SK-N-DZ (cell line): ENCODE measurements at regions not wholly inside any gene's neighbourhood (a gene's known extent, or its start where the extent isn't known, plus 50 kb on each side); places are given as distances from the start of the nearest gene placed in this dataset.
"Not testable (repeated sequence)": the region's sequence is repeated elsewhere in the genome, so short reads cannot be mapped to it uniquely, and the experiment has no call there.

Experiments used
- DNase-seq: peaks from one replicate; pipeline ENCODE4 v3.0.0-alpha.2; 2015; ENCODE audit warnings: low spot score

DNA sequence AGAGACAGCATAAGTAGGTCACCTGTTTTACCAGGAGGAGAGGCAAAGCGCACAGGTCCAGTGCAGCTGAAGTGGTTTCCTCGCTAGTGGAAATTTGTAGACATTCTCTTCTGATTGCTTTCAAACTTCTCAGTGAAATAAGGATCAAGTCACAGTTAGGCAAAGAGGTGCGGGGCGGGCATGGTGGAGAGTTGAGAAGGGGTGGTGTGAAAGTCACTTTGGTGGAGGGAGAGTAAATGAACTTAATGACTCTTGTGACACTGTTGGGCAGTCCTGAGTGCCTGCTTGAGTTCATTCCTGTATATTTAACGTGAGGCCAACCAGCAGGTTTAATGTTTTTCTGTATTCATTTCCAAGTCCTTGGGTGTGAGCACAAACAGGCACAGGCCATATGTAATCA, 235.6 kb downstream of the TRIML1 start:
- no peak for DNase-seq

- DNase-seq: no peak
Observed at GRCh38 chr4:188377816-188378215, 238.6 kb downstream of the TRIML1 start.

DNA sequence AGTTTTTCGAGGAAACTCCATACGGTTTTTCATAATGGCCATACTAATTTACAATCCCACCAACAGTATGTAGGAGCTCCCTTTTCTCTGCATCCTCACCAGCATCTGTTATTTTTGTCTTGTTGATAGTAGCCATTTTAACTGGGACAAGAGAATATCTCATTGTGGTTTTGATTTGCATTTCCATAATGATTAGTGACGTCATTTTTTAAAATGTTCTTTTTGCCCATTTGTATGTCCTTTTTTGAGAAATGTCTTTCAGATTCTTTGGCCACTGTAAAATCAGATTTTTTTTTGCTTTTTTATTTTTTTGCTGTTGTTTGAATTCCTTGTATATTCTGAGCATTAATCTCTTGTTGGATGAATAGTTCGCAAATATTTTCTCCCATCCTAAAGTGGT, 243.9 kb downstream of the TRIML1 start:
- DNase-seq: no peak

GRCh38 chr4:188387179-188387791, 248.0 kb downstream of the TRIML1 start:
- no peak for DNase-seq

- not testable (repeated sequence) for DNase-seq
Observed at GRCh38 chr4:188391349-188391748, 252.1 kb downstream of the TRIML1 start.

DNA sequence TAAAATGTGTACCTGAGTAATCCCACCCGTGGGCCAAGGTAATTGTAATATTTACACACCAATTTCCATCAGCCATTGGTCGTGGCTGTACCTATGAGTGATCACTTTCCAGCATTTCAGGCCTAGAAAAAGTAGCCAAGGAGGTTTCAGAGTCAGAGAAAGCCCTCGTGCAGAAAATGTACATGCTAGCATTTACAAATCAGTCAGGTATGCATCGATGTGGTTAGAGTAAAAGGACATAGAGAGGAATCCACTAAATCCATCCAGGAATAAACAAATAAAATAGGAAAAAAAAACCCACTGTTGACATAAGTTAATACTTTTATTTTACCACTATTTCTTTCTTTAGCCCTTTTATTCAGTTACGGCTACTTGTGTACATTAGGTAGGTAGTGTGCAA, 256.8 kb downstream of the TRIML1 start:
- DNase-seq: no peak

GRCh38 chr4:188399834-188400233, 260.6 kb downstream of the TRIML1 start:
- no peak for DNase-seq

GRCh38 chr4:188400451-188400850, 261.2 kb downstream of the TRIML1 start:
- no peak for DNase-seq

DNA sequence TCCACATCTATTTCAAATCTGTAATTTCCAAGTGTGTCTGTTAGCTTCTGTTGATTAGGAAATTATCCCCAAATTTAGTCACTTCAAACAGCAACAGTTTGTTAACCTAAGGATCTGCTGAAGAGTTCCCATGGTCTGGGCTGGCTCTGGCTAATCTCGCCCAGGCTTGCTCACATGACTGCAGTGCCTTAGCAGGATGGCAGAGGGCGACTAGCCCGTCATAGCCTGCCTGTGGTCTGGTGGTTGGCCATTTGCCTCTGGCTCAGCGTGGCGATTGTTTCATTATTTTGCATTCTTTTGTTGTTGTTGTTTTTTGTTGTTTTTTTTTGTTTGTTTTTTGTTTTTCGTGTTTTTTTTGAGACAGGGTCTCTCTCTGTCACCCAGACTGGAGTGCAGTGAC, 264.0 kb downstream of the TRIML1 start:
- DNase-seq: peak; percentile 3

DNA sequence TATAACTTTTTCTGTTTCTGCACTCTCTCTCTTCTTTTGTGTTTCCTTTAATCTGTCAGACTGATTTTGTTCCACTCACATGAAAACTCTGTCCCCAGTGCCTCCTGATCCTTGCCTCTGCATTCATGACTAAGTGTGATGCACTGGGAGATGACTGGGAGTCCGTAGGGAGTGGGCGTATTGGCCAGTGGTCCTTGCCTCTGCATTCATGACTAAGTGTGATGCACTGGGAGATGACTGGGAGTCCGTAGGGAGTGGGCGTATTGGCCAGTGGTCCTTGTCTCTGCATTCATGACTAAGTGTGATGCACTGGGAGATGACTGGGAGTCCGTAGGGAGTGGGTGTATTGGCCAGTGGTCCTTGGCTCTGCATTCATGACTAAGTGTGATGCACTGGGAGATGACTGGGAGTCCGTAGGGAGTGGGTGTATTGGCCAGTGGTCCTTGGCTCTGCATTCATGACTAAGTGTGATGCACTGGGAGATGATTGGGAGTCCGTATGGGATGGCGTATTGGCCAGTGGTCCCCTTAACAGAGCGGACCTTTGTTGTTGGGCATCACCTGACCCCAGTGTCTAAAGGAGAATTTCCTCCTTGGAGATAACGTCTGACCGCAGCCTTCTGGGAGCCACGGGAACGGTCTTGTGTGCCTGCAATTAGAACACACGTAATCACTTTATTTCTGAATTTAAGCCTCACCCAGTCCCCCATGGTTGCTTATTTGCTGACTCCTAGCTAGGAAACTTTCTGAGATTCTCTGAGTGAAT, 266.0 kb downstream of the TRIML1 start:
- not testable (repeated sequence) for DNase-seq

GRCh38 chr4:188408244-188409030, 269.2 kb downstream of the TRIML1 start:
- DNase-seq: no peak

- DNase-seq: no peak
Observed at GRCh38 chr4:188409851-188410250, 270.6 kb downstream of the TRIML1 start.

DNA sequence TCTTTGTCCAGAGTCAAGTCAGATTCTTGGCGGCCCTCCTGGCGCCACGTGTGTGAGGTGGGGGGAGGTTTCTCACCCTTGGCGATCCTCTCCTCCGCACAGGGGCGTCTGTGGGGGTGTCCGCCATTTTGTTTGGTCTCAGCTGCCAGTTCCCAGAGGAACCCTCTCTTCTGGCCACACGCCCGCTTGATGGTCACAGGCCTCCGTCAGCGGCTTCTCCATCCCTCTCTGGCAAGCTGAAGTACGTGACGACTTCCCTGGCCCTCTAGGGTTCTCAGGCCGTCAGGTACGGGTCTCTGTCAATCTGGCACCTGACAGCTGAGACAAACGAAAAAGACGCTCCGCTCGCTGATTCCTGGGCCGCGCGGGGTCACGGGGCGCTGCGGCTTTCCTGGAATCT, 272.6 kb downstream of the TRIML1 start:
- no peak for DNase-seq

- no peak for DNase-seq
Observed at GRCh38 chr4:188412499-188412898, 273.3 kb downstream of the TRIML1 start.

GRCh38 chr4:188414441-188414840, 275.2 kb downstream of the TRIML1 start:
- no peak for DNase-seq

DNA sequence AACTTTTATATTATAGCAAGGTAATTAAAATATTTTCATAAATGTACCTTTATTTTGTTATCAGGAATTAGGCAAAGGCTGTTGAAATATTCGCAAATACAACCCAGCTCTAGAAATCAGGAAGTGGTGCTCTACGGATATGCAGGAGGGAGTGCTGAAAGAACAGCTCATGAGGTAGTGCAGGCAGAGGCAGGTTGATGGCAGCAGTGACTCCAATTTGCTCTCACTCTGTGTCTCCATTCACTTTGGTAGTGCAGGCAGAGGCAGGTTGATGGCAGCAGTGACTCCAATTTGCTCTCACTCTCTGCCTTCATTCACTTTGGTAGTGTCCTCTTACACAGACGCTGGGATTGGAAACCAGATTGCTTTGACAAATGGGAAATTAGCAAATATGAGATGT, 277.9 kb downstream of the TRIML1 start:
- DNase-seq: no peak

DNA sequence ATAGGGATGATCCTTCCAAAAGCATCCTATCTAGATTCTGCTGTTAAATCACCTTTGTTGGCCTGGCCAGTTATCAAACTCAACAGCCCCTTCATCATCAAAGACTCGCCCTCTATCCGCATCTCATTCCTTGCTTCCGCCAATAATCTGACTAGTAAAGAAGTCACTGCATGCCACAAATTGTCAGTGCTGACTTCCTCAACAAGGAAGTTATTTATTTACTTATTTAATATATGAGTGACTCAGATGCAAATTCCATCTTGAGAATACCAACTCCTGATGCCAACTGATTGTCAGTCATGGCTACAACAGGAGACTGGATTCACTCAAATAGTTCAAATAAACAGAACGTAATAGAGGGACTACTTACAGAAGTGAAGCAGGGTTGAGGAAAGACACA, 283.8 kb downstream of the TRIML1 start:
- DNase-seq: no peak

- DNase-seq: no peak
Observed at GRCh38 chr4:188428935-188429334, 289.7 kb downstream of the TRIML1 start.

DNA sequence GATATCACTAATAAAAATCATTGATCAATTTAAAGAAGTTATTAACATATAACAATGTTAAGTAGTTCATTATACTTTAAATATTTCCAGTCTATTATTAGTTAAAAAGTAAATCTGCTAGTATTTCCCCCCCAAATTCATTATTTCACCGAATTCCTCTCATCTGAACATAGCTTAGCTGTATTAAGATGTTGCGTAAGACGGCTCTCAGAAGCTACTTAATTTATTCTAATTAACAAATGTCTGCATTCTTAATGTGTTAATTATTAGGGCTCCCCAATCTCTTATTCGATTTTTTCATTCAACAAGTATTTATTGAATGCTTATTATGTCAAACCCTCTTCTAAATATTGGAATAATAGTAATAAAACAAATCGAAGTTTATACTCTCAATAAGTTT, 290.7 kb downstream of the TRIML1 start:
- no peak for DNase-seq

- no peak for DNase-seq
Observed at GRCh38 chr4:188430384-188430783, 291.1 kb downstream of the TRIML1 start.

DNA sequence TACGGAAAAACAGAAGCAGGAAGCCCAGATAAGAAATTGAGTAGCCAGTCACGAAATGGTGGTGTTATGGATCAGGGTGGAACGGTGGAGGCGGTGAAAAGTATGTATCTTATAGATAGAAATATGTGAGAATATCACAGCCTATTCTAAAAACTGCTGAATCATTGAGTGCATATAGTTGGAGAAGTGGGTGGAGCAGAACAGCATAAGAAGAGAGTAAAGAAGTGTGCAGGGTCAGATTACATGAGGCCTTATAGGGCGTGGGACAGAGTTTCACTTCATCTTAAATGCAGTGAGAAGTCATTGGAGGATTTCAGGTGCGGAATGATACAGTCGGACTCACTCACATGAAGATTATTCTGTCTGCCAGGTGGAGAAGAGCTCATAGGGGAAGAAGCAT, 293.1 kb downstream of the TRIML1 start:
- DNase-seq: no peak

GRCh38 chr4:188433741-188434315, 294.6 kb downstream of the TRIML1 start:
- no peak for DNase-seq
